ENCODE measurements at regions not wholly inside any gene's neighbourhood (a gene's known extent, or its start where the extent isn't known, plus 50 kb on each side); places are given as distances from the start of the nearest gene placed in this dataset.
"Not testable (repeated sequence)": the region's sequence is repeated elsewhere in the genome, so short reads cannot be mapped to it uniquely, and the experiment has no call there.

GRCh38 chr11:38384568-38384967, 1786.5 kb upstream of the RAG2 start:
- DNase-seq: no peak

- DNase-seq: no peak
Observed at GRCh38 chr11:38365274-38365673, 1767.2 kb upstream of the RAG2 start.

- no peak for DNase-seq
Observed at GRCh38 chr11:38356255-38356654, 1758.2 kb upstream of the RAG2 start.

- no peak for DNase-seq
Observed at GRCh38 chr11:38345286-38345685, 1747.2 kb upstream of the RAG2 start.

GRCh38 chr11:38341612-38342011, 1743.6 kb upstream of the RAG2 start:
- DNase-seq: not testable (repeated sequence)

GRCh38 chr11:38339835-38340440, 1741.9 kb upstream of the RAG2 start:
- no peak for DNase-seq

- DNase-seq: not testable (repeated sequence)
Observed at GRCh38 chr11:38338022-38338421, 1740.0 kb upstream of the RAG2 start.

GRCh38 chr11:38332046-38332445, 1734.0 kb upstream of the RAG2 start:
- DNase-seq: no peak

DNA sequence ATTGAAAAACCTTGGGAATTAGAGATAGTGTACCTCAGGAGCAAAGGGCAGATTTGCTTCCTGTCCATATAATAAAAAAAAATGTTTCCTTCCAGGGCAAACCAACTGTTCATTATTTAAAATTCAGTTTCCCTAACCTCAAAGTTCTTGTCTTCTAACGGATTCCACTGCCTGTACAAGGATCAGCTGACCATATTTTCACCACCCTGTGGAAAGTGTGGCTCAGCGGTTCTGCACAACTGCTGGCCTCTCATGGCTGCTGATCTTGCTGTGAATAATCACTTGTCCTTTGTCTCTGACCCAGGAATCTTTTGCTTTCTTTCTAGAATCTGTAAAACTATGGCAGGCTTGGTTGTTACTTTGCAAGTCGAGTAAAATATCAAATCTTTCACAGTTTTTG, 1732.5 kb upstream of the RAG2 start:
- DNase-seq: no peak

GRCh38 chr11:38323961-38324761, 1726.1 kb upstream of the RAG2 start:
- no peak for DNase-seq

DNA sequence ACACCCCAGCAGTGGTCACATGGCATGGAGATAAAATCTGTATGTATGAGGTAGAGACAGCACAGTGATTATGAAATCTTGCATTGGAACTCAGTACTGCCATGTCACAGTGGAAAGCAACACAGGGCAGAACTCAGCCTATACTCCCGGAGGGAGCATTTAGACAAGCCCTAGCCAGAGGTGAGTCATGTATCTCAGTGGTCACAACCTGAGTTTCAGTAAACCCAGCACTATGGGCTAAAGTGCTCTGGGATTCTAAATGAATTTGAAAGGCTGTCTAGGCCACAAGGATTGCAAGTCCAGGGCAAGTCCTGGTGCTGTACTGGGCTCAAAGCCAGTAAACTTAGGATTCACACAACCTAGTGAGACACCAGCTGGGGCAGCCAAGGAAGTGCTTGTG, 1717.1 kb upstream of the RAG2 start:
- no peak for DNase-seq

DNA sequence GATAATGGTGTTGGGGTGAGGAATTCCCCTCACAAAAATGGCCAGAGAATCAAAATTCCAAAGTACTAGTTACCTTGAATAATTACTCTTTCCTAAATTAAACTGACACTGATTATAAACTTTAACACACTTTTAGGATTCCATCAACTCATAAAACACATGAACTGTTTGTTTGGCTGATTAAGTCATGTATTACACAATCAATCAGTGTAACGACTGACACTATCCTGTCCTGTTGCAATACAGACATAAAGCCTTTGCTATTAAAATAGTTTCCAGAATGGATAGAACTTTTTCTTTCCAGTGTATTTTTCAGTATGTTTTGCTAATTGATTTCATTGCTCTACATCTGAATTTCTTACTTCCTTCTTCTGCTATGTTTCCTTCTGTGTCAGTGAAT, 1709.4 kb upstream of the RAG2 start:
- no peak for DNase-seq

DNA sequence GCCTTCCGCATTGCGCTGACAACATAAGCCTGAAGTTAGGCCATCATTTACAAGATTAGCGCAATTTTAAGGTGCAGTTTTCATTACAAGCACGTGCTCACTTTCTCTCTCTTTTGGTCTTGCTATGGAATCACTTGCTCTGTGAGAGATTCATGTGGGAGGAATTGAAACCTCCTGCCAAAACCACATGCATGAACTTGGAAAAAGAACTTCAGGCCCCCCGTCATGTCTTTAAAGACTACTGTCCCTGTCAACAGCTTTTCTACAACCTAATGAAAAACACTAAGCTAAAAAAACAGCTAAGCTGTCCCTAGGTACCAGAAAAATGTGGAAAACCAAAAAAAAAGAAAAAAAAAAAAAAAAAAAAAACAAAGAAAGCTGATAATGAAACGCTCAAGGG, 1707.6 kb upstream of the RAG2 start:
- DNase-seq: no peak

DNA sequence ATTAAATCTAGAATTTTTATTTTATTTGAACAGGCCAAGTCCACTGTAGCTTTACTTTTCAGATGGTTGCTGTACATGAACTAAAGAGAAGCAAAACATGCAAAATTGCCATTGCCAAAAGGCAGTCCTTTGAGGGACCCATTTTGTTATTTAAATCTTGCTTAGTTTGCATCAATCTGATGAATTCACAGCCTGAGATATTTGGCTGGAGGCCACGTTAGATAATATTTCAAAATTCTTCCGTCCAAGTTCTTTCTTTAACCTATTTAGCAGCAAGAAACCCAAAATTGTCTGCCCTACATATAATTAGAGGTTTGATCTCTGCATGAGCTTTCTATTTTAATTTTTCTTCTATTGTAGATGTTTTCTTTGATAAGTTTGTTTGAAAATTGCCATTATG, 1706.9 kb upstream of the RAG2 start:
- no peak for DNase-seq

DNA sequence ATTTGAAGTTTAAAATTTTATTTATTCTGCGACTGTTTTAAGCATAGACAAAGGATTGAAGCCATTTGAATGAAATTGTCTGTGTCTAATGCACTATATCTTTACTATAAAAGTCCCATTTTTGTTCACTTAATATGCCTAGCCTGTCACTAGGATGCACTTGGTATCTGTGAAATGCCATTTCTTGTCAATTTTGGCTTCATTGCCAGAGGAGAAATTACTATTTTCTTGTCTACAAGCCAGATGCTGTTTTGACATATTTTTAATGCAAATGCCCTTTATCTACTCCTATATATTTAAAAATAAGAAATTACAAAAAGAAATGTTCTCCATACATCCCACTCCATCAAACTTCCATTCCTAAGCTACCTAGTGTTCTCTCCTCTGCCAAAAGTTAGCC, 1704.5 kb upstream of the RAG2 start:
- no peak for DNase-seq

DNA sequence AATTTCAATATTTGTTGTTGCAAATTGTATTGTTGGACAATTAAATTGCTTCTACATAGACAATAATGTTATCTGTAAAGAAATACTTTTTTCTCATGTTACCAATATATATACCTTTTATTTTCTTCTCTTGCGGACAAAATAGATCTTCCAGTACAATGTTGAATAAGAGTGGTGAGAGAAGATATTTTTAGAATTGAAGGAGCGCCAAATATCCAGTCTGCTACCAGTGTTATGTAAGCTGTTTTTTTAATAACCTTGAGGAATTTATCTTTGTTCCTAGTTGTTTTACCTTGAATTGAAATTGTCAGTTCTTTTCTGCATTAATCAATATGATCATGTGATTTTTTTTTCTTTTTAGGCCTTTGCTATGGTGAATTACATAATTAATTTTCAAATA, 1702.5 kb upstream of the RAG2 start:
- DNase-seq: no peak

- DNase-seq: no peak
Observed at GRCh38 chr11:38296211-38296776, 1698.3 kb upstream of the RAG2 start.

- DNase-seq: no peak
Observed at GRCh38 chr11:38282718-38283117, 1684.7 kb upstream of the RAG2 start.

- DNase-seq: no peak
Observed at GRCh38 chr11:38278457-38279141, 1680.6 kb upstream of the RAG2 start.

DNA sequence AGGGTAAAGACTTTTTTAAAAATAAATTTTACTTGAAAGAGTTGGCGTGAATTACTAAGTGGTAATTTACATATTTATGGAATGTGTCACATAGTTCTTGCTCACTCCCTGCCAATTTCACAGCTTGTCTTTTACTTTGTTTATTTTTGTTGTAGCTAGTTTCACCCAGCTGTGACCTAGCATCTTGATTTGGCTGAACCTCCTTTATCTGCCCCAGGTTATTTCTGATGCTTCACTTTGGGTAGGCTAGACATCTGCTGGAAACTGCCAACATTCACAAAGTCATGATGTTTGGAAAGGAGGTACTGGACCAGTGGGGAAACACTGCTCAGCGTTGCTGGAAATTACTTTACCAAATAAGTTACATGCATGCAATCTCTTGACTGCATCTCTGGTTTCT, 1676.0 kb upstream of the RAG2 start:
- DNase-seq: no peak

DNA sequence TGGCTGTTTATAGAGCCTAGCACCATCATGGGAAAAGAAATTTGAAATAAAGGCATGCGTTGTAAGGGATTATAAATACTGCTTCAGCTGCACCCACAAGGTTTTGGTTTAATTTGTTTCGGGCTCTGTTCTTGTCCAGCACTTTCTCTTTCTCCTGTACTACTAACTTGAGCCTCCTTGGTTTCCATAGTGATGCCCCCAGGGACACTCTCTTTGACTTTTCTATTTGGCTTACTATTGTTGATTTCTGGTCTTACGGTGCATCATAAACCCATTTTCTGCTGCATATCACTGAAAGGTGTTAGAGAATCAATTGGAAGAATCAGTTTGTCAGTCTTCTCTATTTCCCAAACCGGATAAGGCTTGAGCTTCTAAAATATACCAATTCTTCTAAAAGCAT, 1674.3 kb upstream of the RAG2 start:
- DNase-seq: no peak

- DNase-seq: no peak
Observed at GRCh38 chr11:38266691-38267090, 1668.7 kb upstream of the RAG2 start.

DNA sequence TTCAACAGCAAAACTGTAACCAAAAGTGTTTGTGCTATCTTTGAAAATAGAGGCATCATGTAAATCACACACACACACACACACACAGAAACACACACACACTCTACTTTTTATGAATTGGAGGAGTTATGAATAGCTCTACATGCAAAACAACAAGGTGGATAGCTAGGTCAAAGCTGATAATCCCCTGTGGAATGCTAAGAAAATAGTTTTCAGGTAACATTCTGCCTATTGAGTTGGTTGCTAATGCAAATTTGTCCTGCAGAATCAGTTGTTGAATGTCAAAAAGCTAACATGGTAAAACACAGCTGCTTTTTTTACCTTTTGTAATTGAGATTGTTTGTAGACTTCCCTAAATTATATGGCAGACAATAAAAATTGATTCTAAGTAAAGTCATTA, 1658.4 kb upstream of the RAG2 start:
- no peak for DNase-seq

- no peak for DNase-seq
Observed at GRCh38 chr11:38254913-38255312, 1656.9 kb upstream of the RAG2 start.
